BLaER1 treated with 17β-estradiol and CSF1 and Interleukin-3, amounts not matched to agents 10 nM and 100 nM (cell line): ENCODE measurements at regions not wholly inside any gene's neighbourhood (a gene's known extent, or its start where the extent isn't known, plus 50 kb on each side); places are given as distances from the start of the nearest gene placed in this dataset.
"Not testable (repeated sequence)": the region's sequence is repeated elsewhere in the genome, so short reads cannot be mapped to it uniquely, and the experiment has no call there.

Source experiments
- H3K27ac ChIP-seq, 11 experiments: shearing (Covaris generic); formaldehyde crosslinking; 2 replicates each; pipeline ENCODE4 v1.8.1; 2022
- H3K27me3 ChIP-seq, 11 experiments: shearing (Covaris generic); formaldehyde crosslinking; 2 replicates each; pipeline ENCODE4 v1.8.1; 2022
- H3K36me3 ChIP-seq, 11 experiments: shearing (Covaris generic); formaldehyde crosslinking; 2 replicates each; pipeline ENCODE4 v1.8.1; 2022
- H3K4me1 ChIP-seq, 10 experiments: shearing (Covaris generic); formaldehyde crosslinking; 2 replicates each; pipeline ENCODE4 v1.8.1; 2022
- H3K4me2 ChIP-seq, 11 experiments: shearing (Covaris generic); formaldehyde crosslinking; 2 replicates each; pipeline ENCODE4 v1.8.1; 2022
- H3K4me3 ChIP-seq, 10 experiments: shearing (Covaris generic); formaldehyde crosslinking; 2 replicates each; pipeline ENCODE4 v1.8.1; 2022
- H3K9ac ChIP-seq, 11 experiments: shearing (Covaris generic); formaldehyde crosslinking; 2 replicates each; pipeline ENCODE4 v1.8.1; 2022
- H3K9me3 ChIP-seq, 11 experiments: shearing (Covaris generic); formaldehyde crosslinking; replicated peaks in 1 of 11; 2 replicates each; pipeline ENCODE4 v1.8.1; 2022
- H4K20me1 ChIP-seq, 11 experiments: shearing (Covaris generic); formaldehyde crosslinking; 2 replicates each; pipeline ENCODE4 v1.8.1; 2022
- Cebpa-rat ChIP-seq, 11 experiments: shearing (Covaris generic); IDR thresholded peaks; 2 replicates each; pipeline ENCODE4 v1.8.1; 2022

DNA sequence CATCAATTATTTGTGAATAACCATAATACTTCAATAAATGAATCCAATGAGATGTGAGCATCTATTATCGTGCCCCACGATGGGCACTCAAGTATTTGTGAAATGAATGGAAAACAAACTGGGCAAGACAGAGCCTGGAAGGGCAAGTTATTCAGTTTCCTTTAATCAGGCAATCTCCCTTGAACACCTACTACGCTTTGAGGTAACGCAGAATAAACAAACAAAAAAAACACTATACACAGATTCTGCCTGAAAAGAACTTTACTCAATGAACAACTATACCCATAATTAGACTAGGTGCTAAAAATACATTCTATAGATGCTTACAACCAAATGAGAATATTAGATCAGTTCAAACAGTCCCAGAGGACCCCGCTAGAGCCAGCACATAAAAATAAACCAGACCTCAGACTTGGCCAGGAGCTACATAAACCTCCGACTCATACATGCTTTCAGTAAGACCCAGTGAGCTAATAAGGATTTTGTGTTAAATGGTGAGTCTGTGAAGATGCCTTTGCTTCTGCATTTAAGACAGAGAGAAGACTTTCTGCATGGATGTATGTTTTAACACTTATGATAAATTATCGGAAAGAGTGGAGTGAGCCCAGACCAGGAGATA is 121.3 kb downstream of the MPP7 start:
- H3K36me3 ChIP-seq = no peaks in the 10 kb centered on the region
- no peak for TF ChIP-seq Cebpa-rat (IDR thresholded peaks at IDR 0.05)
- H3K9ac ChIP-seq = no peak overlapping the region
- H3K27ac ChIP-seq = no peak overlapping the region
- H3K9me3 ChIP-seq = no peaks in the 10 kb centered on the region
- no peaks in the 10 kb centered on the region for H4K20me1 ChIP-seq
- H3K27me3 ChIP-seq = no peaks in the 10 kb centered on the region
- no peak overlapping the region for H3K4me3 ChIP-seq
- H3K4me2 ChIP-seq = peak overlapping the region in 7 of 11 experiments; percentile 3 to 73 (median 43); a peak in 13 of 22 replicates
- H3K4me1 ChIP-seq = peaks cover 11 to 44% (median 24%) of the 10 kb centered on the region in 10 experiments; a peak in 18 of 20 replicates

DNA sequence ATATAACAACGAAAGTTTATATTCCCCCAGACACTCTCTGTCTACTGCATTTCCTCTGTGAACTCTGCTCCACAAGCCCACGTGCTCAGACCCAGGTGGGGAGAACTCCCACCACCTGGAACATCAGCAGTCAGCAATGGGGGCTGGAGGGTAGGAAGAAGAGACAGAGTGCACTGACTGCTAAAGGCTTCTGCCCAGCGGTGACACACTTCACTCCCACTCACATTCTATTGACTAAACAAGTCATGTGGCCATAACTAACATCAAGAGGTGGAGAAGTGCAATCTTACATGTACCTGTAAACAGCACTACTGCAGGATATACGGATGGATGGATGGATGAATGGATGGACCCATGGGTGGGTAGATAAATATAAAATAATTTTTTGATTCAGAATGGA is 122.2 kb downstream of the MPP7 start:
- Histone ChIP-seq H3K9me3 (no peaks in the 10 kb centered on the region), H3K4me2 (peak overlapping the region in 6 of 11 experiments; percentile 10 to 51 (median 32); a peak in 7 of 22 replicates), H3K4me3 (no peak overlapping the region), H4K20me1 (no peaks in the 10 kb centered on the region), H3K27ac (no peak overlapping the region), H3K27me3 (no peaks in the 10 kb centered on the region), H3K4me1 (peaks cover 11 to 44% (median 29%) of the 10 kb centered on the region in 10 experiments; a peak in 18 of 20 replicates), H3K9ac (no peak overlapping the region), H3K36me3 (no peaks in the 10 kb centered on the region)
- no peak for TF ChIP-seq Cebpa-rat (IDR thresholded peaks at IDR 0.05)

DNA sequence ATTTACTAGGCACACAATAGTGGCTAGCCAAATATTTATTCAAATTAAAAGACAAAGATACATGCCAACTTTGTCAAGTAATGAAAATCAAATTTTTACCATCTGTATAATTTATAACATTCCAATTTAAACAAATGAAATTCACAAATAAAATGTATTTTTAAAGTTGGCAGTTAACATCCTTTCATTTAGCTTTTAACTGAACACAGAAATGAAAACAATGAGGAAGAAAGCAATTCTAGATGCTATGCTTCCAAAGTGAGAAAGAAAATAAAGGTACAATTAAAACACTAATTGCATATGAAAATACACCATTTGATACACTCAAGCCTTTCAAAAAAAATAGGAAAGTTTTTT is 123.1 kb downstream of the MPP7 start:
- no peaks in the 10 kb centered on the region for H3K27me3 ChIP-seq
- H3K27ac ChIP-seq = no peak overlapping the region
- no peak overlapping the region for H3K4me3 ChIP-seq
- peaks cover 11 to 44% (median 29%) of the 10 kb centered on the region in 10 experiments; a peak in 18 of 20 replicates for H3K4me1 ChIP-seq
- no peaks in the 10 kb centered on the region for H4K20me1 ChIP-seq
- H3K36me3 ChIP-seq = no peaks in the 10 kb centered on the region
- TF ChIP-seq Cebpa-rat (IDR thresholded peaks at IDR 0.05) = no peak
- H3K9ac ChIP-seq = no peak overlapping the region
- H3K4me2 ChIP-seq = no peak overlapping the region; a peak in 1 of 22 replicates
- H3K9me3 ChIP-seq = no peaks in the 10 kb centered on the region

DNA sequence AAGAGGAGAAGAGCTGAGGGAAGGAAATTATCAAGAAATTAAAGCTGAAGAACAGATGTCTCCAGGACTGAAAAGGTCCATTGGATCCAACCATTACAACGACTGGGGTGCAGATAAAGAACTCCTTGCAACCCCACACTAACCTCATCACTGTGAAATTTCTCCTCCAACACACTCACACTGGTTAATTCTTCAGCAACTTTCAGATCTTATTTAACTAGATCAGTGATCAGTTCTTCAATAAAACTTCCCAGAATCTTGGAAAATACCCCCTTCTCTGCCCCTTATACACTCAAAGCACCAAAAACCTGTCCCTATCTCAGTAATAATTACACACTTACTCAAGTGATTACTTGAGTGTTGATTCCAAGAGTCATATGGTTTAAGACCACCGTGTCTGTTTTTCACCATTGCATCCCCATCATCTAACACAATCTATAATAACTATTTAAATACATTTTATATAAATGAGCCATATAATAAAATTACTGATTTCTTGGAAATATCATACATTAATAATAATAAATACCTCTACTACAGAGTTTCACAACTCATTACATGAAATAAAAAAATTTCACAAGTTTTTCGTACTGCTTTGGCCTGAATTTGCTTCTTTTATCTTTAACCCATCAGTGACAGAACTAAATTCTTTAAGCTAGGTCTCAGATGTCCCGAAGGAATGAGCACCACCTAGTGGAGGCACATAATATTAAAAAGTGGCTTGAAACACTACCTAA is 123.7 kb downstream of the MPP7 start:
- no peaks in the 10 kb centered on the region for H3K9me3 ChIP-seq
- H3K36me3 ChIP-seq = no peaks in the 10 kb centered on the region
- H3K4me3 ChIP-seq = no peak overlapping the region
- H3K4me2 ChIP-seq = peak overlapping the region in 7 of 11 experiments; percentile 46 to 86 (median 67); a peak in 8 of 22 replicates
- H3K4me1 ChIP-seq = peaks cover 11 to 44% (median 29%) of the 10 kb centered on the region in 10 experiments; a peak in 18 of 20 replicates
- H4K20me1 ChIP-seq = no peaks in the 10 kb centered on the region
- no peak overlapping the region for H3K9ac ChIP-seq
- H3K27ac ChIP-seq = peak overlapping the region in 3 of 11 experiments; percentile 17 to 61 (median 56); a peak in 3 of 22 replicates
- TF ChIP-seq Cebpa-rat (IDR thresholded peaks at IDR 0.05) = no peak
- H3K27me3 ChIP-seq = no peaks in the 10 kb centered on the region

DNA sequence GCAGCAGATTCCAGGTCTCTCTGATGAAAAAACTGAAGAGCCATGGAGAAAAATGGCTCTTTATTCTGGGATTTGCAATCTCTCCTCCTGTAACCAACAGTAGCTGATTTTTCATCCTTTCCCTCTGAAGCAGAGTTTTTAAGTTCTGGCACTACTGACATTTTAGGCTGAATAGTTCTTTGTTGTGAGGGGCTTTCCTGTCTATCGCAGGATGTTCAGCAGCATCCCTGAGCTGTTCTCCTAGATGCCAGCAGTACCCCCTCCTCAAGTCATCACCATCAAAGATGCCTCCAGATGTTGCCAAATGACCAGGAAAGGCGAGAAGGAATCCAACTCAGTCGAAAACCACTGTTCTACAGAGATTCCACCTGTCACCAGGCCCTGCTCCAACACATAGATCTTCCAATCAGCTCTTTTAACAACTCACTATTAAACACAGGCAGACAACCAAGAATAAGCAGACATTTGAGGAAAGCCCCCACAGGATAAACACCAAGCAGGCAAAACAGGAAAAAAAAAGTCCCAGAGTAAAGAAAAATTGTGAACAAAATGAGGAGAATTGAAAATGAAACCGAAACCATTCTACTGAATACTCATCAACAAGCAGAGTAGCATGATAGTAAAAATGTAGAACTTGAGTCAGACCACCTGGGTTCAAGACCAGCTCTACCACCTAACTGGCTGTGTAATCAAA is 124.8 kb downstream of the MPP7 start:
- Histone ChIP-seq H3K36me3 (no peaks in the 10 kb centered on the region), H3K4me1 (peaks cover 11 to 44% (median 29%) of the 10 kb centered on the region in 10 experiments; a peak in 18 of 20 replicates), H3K9me3 (no peaks in the 10 kb centered on the region), H3K9ac (peak overlapping the region in 6 of 11 experiments; percentile 6 to 47 (median 38); a peak in 10 of 22 replicates), H3K27ac (peak overlapping the region in 10 of 11 experiments; percentile 2 to 61 (median 30); a peak in 13 of 22 replicates), H4K20me1 (no peaks in the 10 kb centered on the region), H3K4me2 (peak overlapping the region; percentile 46 to 86 (median 66)), H3K4me3 (peak overlapping the region in 3 of 10 experiments; percentile 11 to 30 (median 11); a peak in 3 of 20 replicates), H3K27me3 (no peaks in the 10 kb centered on the region)
- no peak for TF ChIP-seq Cebpa-rat (IDR thresholded peaks at IDR 0.05)

DNA sequence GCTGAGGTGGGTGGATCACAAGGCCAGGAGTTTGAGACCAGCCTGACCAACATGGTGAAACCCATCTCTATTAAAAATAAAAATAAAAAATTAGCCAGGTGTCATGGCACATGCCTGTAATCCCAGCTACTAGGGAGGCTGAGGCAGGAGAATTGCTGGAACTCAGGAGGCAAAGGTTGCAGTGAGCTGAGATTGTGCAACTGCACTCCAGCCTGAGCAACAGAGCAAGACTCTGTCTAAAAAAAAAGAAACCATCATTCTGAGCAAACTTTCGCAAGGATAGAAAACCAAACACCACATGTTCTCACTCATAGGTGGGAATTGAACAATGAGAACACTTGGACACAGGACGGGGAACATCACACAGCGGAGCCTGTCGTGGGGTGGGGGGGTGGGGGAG is 126.4 kb downstream of the MPP7 start:
- H3K27ac ChIP-seq, H4K20me1 ChIP-seq, H3K27me3 ChIP-seq, H3K9me3 ChIP-seq, H3K36me3 ChIP-seq, H3K4me3 ChIP-seq, H3K9ac ChIP-seq: not testable (repeated sequence)
- Histone ChIP-seq H3K4me2 (peak overlapping the region in 3 of 11 experiments; percentile 21 to 32 (median 30); a peak in 2 of 22 replicates), H3K4me1 (peaks cover 11 to 35% (median 25%) of the 10 kb centered on the region in 10 experiments; a peak in 18 of 20 replicates)
- peak in 2 of 11 experiments; percentile 12 to 46; a peak in 2 of 22 replicates for TF ChIP-seq Cebpa-rat (IDR thresholded peaks at IDR 0.05)

DNA sequence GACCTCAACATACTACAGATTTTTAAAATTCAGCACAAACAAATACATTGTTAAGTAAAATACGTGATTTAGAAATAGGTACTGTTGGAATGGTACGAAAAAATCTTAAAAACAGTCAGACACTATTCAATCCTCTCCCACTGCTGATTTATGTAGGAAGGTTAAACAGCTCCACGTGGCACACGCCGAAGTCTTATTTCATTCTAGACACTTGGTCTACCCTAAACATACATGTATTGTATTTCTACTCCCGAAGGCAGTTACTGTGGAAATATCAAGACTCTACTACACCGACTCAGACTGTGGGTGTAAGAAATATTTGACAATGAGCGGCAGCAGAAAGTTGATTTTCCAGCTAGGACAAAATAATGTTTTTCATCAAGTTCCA is 130.6 kb downstream of the MPP7 start:
- Histone ChIP-seq H3K4me3 (no peak overlapping the region), H3K9ac (no peak overlapping the region), H3K27ac (no peak overlapping the region), H3K4me1 (peaks cover 0 to 6% (median 0%) of the 10 kb centered on the region in 10 experiments; a peak in 3 of 20 replicates), H4K20me1 (no peaks in the 10 kb centered on the region), H3K27me3 (no peaks in the 10 kb centered on the region), H3K36me3 (no peaks in the 10 kb centered on the region), H3K4me2 (no peak overlapping the region), H3K9me3 (peaks cover 0 to 10% (median 0%) of the 10 kb centered on the region in 11 experiments; a peak in 3 of 22 replicates)
- no peak for TF ChIP-seq Cebpa-rat (IDR thresholded peaks at IDR 0.05)

DNA sequence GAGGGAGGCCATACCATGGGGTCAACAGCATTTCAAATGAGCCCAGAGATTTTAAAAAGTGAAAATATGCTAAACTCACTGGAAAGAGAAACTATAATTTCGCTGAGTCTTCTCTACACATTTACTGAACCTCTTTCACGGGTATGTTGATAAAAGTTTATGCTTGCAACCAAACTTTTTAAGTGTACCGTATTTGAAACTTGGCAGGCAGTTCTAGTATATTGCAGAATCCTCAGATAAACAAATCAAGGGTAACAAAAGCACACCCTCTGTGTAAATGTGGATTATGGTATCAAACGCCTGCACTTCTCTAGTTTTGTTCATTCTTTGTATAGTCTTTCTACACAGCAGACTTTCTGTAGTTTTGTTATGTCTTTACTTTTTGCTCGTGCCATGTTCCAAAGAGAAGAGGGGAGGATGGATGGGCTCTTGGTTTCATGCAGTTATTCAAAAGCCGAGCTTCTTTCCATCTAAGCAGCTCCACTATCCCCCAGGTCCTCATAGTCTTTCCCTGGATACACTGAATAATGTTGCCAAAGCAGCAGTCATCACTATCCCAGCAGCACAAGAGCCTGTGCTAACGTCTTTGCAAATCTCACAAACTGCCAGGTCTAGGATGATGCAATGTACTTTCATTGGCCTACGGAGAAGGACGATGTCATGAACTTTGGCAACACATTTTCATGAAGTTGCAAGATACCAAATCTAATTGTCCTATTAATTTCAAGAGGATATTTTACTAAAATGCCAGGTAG is 131.2 kb downstream of the MPP7 start:
- H3K4me2 ChIP-seq = no peak overlapping the region
- peaks cover 0 to 10% (median 0%) of the 10 kb centered on the region in 11 experiments; a peak in 3 of 22 replicates for H3K9me3 ChIP-seq
- H3K4me1 ChIP-seq = peaks cover 0 to 6% (median 0%) of the 10 kb centered on the region in 10 experiments; a peak in 3 of 20 replicates
- H3K27ac ChIP-seq = no peak overlapping the region
- no peaks in the 10 kb centered on the region for H4K20me1 ChIP-seq
- no peak overlapping the region for H3K9ac ChIP-seq
- no peaks in the 10 kb centered on the region for H3K36me3 ChIP-seq
- H3K4me3 ChIP-seq = no peak overlapping the region
- TF ChIP-seq Cebpa-rat (IDR thresholded peaks at IDR 0.05) = peak in 1 of 11 experiments; percentile 45; a peak in 1 of 22 replicates
- H3K27me3 ChIP-seq = no peaks in the 10 kb centered on the region
